Prostate gland (tissue), 2 donors: ENCODE measurements at regions not wholly inside any gene's neighbourhood (a gene's known extent, or its start where the extent isn't known, plus 50 kb on each side); places are given as distances from the start of the nearest gene placed in this dataset.

ENCODE experiments used
- POLR2A ChIP-seq: fragments of 450-650 bp; IDR thresholded peaks from one replicate; pipeline ENCODE4 v1.6.1; 2016; ENCODE audit warnings: antibody characterized with exemption, mild to moderate bottlenecking
- POLR2AphosphoS5 ChIP-seq: sonication (generic); formaldehyde crosslinking; IDR thresholded peaks from one replicate; pipeline ENCODE4 v1.6.1; 2017; ENCODE audit warnings: antibody characterized with exemption
- TF ChIP-seq, protein P1 (sequence below), 4 experiments: fragments of 200-600 bp in 2 of 4; fragments of 450-650 bp in 2 of 4; sonication (generic) in 2 of 4; IDR thresholded peaks; 1 replicate in 3 of 4; 2 replicates in 1 of 4; pipeline ENCODE4 v1.5.1; 2016 to 2019; ENCODE audit warnings: antibody characterized with exemption in 4 of 4, mild to moderate bottlenecking in 2 of 4, moderate library complexity in 2 of 4

GRCh38 chr6:18692929-18693685, 306.0 kb downstream of the RNF144B start:
- TF ChIP-seq, protein P1, sequence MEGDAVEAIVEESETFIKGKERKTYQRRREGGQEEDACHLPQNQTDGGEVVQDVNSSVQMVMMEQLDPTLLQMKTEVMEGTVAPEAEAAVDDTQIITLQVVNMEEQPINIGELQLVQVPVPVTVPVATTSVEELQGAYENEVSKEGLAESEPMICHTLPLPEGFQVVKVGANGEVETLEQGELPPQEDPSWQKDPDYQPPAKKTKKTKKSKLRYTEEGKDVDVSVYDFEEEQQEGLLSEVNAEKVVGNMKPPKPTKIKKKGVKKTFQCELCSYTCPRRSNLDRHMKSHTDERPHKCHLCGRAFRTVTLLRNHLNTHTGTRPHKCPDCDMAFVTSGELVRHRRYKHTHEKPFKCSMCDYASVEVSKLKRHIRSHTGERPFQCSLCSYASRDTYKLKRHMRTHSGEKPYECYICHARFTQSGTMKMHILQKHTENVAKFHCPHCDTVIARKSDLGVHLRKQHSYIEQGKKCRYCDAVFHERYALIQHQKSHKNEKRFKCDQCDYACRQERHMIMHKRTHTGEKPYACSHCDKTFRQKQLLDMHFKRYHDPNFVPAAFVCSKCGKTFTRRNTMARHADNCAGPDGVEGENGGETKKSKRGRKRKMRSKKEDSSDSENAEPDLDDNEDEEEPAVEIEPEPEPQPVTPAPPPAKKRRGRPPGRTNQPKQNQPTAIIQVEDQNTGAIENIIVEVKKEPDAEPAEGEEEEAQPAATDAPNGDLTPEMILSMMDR (IDR thresholded peaks at IDR 0.05): no peak
- no peak for TF ChIP-seq POLR2A
- no peak for TF ChIP-seq POLR2AphosphoS5
